ENCODE measurements at regions not wholly inside any gene's neighbourhood (a gene's known extent, or its start where the extent isn't known, plus 50 kb on each side); places are given as distances from the start of the nearest gene placed in this dataset.

GRCh38 chr1:168949672-168950071 lies 156.8 kb upstream of the ATP1B1 start:
- no peak for DNase-seq
- no peaks in the 10 kb centered on the region for H3K27me3 ChIP-seq (replicated peaks in 1 of 7)
- no peak overlapping the region for H3K27ac ChIP-seq
- H3K9me3 ChIP-seq: peaks cover 0 to 6% (median 0%) of the 10 kb centered on the region in 8 donors
- H3K4me3 ChIP-seq: no peak overlapping the region
- intact Hi-C loops (cut with DNase I; ENCODE audit: low total_unique reads): no loop called here
- no peaks in the 10 kb centered on the region for H3K36me3 ChIP-seq
- H3K4me1 ChIP-seq: peaks cover 0 to 5% (median 0%) of the 10 kb centered on the region in 6 donors
- TF ChIP-seq POLR2AphosphoS5 (IDR thresholded peaks at IDR 0.05) (no peak), CTCF (IDR thresholded peaks at IDR 0.05 in 8 of 11, conservative IDR thresholded peaks at IDR 0.05 in 3 of 11) (no peak), POLR2A (IDR thresholded peaks at IDR 0.05) (no peak)

DNA sequence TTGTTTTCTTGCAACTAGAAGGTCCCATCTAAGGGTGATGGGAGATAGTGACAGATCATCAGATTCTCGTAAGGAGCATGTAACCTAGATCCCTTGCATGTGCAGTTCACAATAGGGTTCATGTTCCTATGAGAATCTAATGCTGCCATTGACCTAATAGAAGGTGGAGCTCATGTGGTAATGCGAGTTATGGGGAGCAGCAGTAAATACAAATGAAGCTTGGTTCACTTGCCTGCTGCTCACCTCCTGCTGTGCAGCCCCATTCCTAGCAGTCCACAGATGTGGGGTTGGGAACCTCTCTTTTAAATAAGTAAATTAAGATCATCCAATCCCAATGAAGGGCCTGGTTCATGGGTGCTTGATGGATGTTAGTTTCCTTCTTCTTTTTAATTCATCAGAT lies 148.7 kb upstream of the ATP1B1 start:
- TF ChIP-seq POLR2A (IDR thresholded peaks at IDR 0.05) (no peak), CTCF (IDR thresholded peaks at IDR 0.05 in 8 of 11, conservative IDR thresholded peaks at IDR 0.05 in 3 of 11) (no peak), POLR2AphosphoS5 (IDR thresholded peaks at IDR 0.05) (no peak)
- no peaks in the 10 kb centered on the region for H3K4me1 ChIP-seq
- WGBS, 5 donors: 82 to 92% (median 83%) methylated on average over 2 of the region's 2 CpGs

GRCh38 chr1:168958562-168959289 lies 147.8 kb upstream of the ATP1B1 start:
- DNase-seq: no peak
- 63 to 86% (median 71%) methylated on average over 5 of the region's 5 CpGs for WGBS, 5 donors
- no peak overlapping the region for H3K27ac ChIP-seq
- no peaks in the 10 kb centered on the region for H3K36me3 ChIP-seq
- TF ChIP-seq POLR2A (IDR thresholded peaks at IDR 0.05) (no peak), CTCF (IDR thresholded peaks at IDR 0.05 in 8 of 11, conservative IDR thresholded peaks at IDR 0.05 in 3 of 11) (no peak), POLR2AphosphoS5 (IDR thresholded peaks at IDR 0.05) (no peak)
- no peaks in the 10 kb centered on the region for H3K27me3 ChIP-seq (replicated peaks in 1 of 7)
- H3K4me1 ChIP-seq: no peaks in the 10 kb centered on the region
- H3K9me3 ChIP-seq: peaks cover 0 to 5% (median 0%) of the 10 kb centered on the region in 8 donors
- H3K4me3 ChIP-seq: no peak overlapping the region
- intact Hi-C loops (cut with DNase I; ENCODE audit: low total_unique reads): no loop called here

More for the DNA sequence above, 148.7 kb upstream of the ATP1B1 start:
- DNase-seq: no peak
- intact Hi-C loops (cut with DNase I; ENCODE audit: low total_unique reads): no loop called here
- Histone ChIP-seq H3K4me3 (no peak overlapping the region), H3K36me3 (no peaks in the 10 kb centered on the region), H3K27ac (no peak overlapping the region), H3K27me3 (replicated peaks in 1 of 7) (no peaks in the 10 kb centered on the region), H3K9me3 (peaks cover 0 to 6% (median 0%) of the 10 kb centered on the region in 8 donors)

DNA sequence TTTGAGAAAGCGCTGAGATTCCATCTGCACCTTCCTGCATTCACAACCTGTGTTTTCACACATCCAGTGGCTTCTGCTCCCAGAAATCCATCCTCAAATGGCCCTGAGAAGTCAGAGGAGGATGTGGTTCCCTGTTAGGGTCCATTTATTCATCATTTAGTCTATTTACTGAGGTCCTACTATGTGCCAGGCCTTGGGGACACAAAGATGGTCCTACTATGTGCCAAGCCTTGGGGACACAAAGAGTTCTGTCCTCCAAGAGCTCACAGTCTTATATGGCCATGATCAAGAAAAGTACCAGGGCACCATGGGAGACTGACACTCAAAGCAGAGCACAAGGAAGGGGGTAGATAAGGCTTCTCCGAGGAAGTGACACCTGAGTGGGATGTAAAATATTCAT lies 147.1 kb upstream of the ATP1B1 start:
- Histone ChIP-seq H3K4me3 (no peak overlapping the region), H3K27ac (no peak overlapping the region), H3K27me3 (replicated peaks in 1 of 7) (no peaks in the 10 kb centered on the region), H3K9me3 (no peaks in the 10 kb centered on the region), H3K36me3 (no peaks in the 10 kb centered on the region), H3K4me1 (no peaks in the 10 kb centered on the region)
- WGBS, 5 donors: 85 to 94% (median 90%) methylated on average over 2 of the region's 2 CpGs
- DNase-seq: no peak
- intact Hi-C loops (cut with DNase I; ENCODE audit: low total_unique reads): no loop called here
- TF ChIP-seq POLR2AphosphoS5 (IDR thresholded peaks at IDR 0.05) (no peak), POLR2A (IDR thresholded peaks at IDR 0.05) (no peak), CTCF (IDR thresholded peaks at IDR 0.05 in 8 of 11, conservative IDR thresholded peaks at IDR 0.05 in 3 of 11) (no peak)
